HEK293 (cell line): ENCODE measurements at regions not wholly inside any gene's neighbourhood (a gene's known extent, or its start where the extent isn't known, plus 50 kb on each side); places are given as distances from the start of the nearest gene placed in this dataset.

Experiments used
- CTCF ChIA-PET: fragments of 350-600 bp; formaldehyde crosslinking; extraction: SDS; loops from one replicate; lab custom pipeline; 2021; ENCODE audit warnings: antibody characterized with exemption; lab: Yijun Ruan, JAX
- POLR2A ChIA-PET: fragments of 300-600 bp; formaldehyde crosslinking; extraction: SDS; loops from one replicate; lab custom pipeline; 2020; ENCODE audit warnings: antibody characterized with exemption, inconsistent platforms; lab: Yijun Ruan, JAX
- H3K27ac ChIP-seq: fragments of 200-500 bp; sonication (Bioruptor generic); 2 replicates; pipeline ENCODE4 v1.5.1; 2014; ENCODE audit warnings: low read depth, low read length, control low read depth, inconsistent platforms; ENCODE audit errors: extremely low read depth
- H3K36me3 ChIP-seq, 2 experiments: fragments of 200-500 bp in 1 of 2; sonication (Bioruptor generic) in 1 of 2; 1 replicate in 1 of 2; 2 replicates in 1 of 2; pipeline ENCODE4 v1.5.1; 2014 to 2017; ENCODE audit warnings: inconsistent platforms in 2 of 2, low read length in 2 of 2; ENCODE audit not compliant: control insufficient read depth in 2 of 2, insufficient read depth in 1 of 2
- H3K4me1 ChIP-seq: fragments of 200-500 bp; sonication (Bioruptor generic); 2 replicates; pipeline ENCODE4 v1.5.1; 2014; ENCODE audit warnings: mild to moderate bottlenecking, low read length, inconsistent platforms; ENCODE audit not compliant: control insufficient read depth, insufficient read depth
- H3K4me3 ChIP-seq: 2 replicates; pipeline ENCODE4 v1.5.1; 2011; ENCODE audit warnings: low read depth, mild to moderate bottlenecking, control low read depth, low read length, moderate library complexity
- H3K9me3 ChIP-seq: fragments of 200-500 bp; sonication (Bioruptor generic); 2 replicates; pipeline ENCODE4 v1.5.1; 2014; ENCODE audit warnings: low read depth, low read length, inconsistent platforms; ENCODE audit not compliant: control insufficient read depth, insufficient read depth
- KLF8 ChIP-seq: fragments of 450-650 bp; formaldehyde crosslinking; IDR thresholded peaks from 2 replicates; pipeline ENCODE4 v1.5.1; 2016; ENCODE audit warnings: missing biosample characterization, missing genetic modification characterization
- SP7 ChIP-seq: fragments of 450-650 bp; formaldehyde crosslinking; IDR thresholded peaks from 2 replicates; pipeline ENCODE4 v1.5.1; 2016; ENCODE audit warnings: missing biosample characterization, missing genetic modification characterization
- ZNF112 ChIP-seq: fragments of 450-650 bp; formaldehyde crosslinking; IDR thresholded peaks from 2 replicates; pipeline ENCODE4 v1.5.0; 2017; ENCODE audit warnings: missing biosample characterization, missing genetic modification characterization
- ZNF140 ChIP-seq: fragments of 450-650 bp; formaldehyde crosslinking; IDR thresholded peaks from 2 replicates; pipeline ENCODE4 v1.5.1; 2016; ENCODE audit warnings: missing biosample characterization, missing genetic modification characterization
- ZNF24 ChIP-seq: fragments of 450-650 bp; formaldehyde crosslinking; IDR thresholded peaks from 2 replicates; pipeline ENCODE4 v1.5.1; 2016; ENCODE audit warnings: missing biosample characterization, missing genetic modification characterization
- ZNF473 ChIP-seq: fragments of 450-650 bp; formaldehyde crosslinking; IDR thresholded peaks from 2 replicates; pipeline ENCODE4 v1.5.1; 2017; ENCODE audit warnings: missing biosample characterization, missing genetic modification characterization
- ZNF48 ChIP-seq: fragments of 450-650 bp; formaldehyde crosslinking; IDR thresholded peaks from 2 replicates; pipeline ENCODE4 v1.5.1; 2016; ENCODE audit warnings: missing biosample characterization, missing genetic modification characterization
- ZNF624 ChIP-seq: fragments of 450-650 bp; formaldehyde crosslinking; IDR thresholded peaks from 2 replicates; pipeline ENCODE4 v1.5.1; 2017; ENCODE audit warnings: missing biosample characterization, missing genetic modification characterization
- ZNF654 ChIP-seq: fragments of 450-650 bp; formaldehyde crosslinking; IDR thresholded peaks from 2 replicates; pipeline ENCODE4 v1.5.1; 2016; ENCODE audit warnings: low read depth, missing biosample characterization, missing genetic modification characterization
- ZNF776 ChIP-seq: fragments of 450-650 bp; formaldehyde crosslinking; IDR thresholded peaks from 2 replicates; pipeline ENCODE4 v1.5.0; 2017; ENCODE audit warnings: missing biosample characterization, missing genetic modification characterization, borderline replicate concordance
- ZNF785 ChIP-seq: fragments of 450-650 bp; formaldehyde crosslinking; IDR thresholded peaks from 2 replicates; pipeline ENCODE4 v1.5.1; 2016; ENCODE audit warnings: missing biosample characterization, missing genetic modification characterization
- ZNF791 ChIP-seq: fragments of 450-650 bp; formaldehyde crosslinking; IDR thresholded peaks from 2 replicates; pipeline ENCODE4 v1.5.1; 2016; ENCODE audit warnings: missing biosample characterization, missing genetic modification characterization
- TF ChIP-seq, protein P1 (sequence below): fragments of 450-650 bp; formaldehyde crosslinking; IDR thresholded peaks from 2 replicates; pipeline ENCODE4 v1.5.1; 2017; ENCODE audit warnings: missing biosample characterization, mild to moderate bottlenecking, missing genetic modification characterization, moderate library complexity
- TF ChIP-seq, protein P2 (sequence below): fragments of 450-650 bp; formaldehyde crosslinking; IDR thresholded peaks from 2 replicates; pipeline ENCODE4 v1.5.1; 2016; ENCODE audit warnings: missing biosample characterization, missing genetic modification characterization
- TF ChIP-seq, protein P3 (sequence below): fragments of 450-650 bp; formaldehyde crosslinking; IDR thresholded peaks from 2 replicates; pipeline ENCODE4 v1.5.1; 2017; ENCODE audit warnings: missing biosample characterization, missing genetic modification characterization
- TF ChIP-seq, protein P4 (sequence below): fragments of 450-650 bp; formaldehyde crosslinking; IDR thresholded peaks from 2 replicates; pipeline ENCODE4 v1.5.1; 2016; ENCODE audit warnings: missing biosample characterization, missing genetic modification characterization

DNA sequence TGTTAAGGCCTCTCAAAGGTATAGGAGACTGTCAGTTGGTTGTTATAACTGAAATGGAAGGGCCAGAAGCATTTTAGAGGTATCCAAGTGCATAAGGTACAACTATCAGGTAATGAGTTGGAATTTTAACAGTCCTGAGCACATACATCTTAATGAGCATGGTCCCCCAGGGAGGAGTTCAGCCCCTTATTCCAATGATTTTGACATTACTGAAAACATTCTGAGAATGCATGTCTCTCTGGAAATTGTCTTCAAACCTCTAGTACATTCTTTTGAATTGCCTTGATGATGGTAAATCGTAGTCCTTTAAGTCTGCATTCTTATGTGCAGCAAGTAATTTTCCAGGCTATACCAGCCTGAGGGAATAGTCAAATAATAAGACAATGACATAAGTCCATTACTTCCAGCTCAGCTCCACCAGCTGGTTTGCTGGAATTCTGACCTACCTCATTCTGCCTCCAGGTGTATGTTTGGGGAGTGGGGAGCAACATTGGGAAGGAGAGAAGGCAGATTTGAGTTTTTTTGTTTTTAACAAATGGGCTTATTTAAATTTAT, 239.2 kb downstream of the MSRB3 start:
- Histone ChIP-seq H3K36me3 (no peaks in the 10 kb centered on the region), H3K27ac (no peak overlapping the region), H3K9me3 (no peaks in the 10 kb centered on the region), H3K4me3 (no peak overlapping the region), H3K4me1 (no peaks in the 10 kb centered on the region)
- ChIA-PET POLR2A (no interaction called here), CTCF (no interaction called here)
- no peak for TF ChIP-seq ZNF785 (tag by site-specific recombination)

DNA sequence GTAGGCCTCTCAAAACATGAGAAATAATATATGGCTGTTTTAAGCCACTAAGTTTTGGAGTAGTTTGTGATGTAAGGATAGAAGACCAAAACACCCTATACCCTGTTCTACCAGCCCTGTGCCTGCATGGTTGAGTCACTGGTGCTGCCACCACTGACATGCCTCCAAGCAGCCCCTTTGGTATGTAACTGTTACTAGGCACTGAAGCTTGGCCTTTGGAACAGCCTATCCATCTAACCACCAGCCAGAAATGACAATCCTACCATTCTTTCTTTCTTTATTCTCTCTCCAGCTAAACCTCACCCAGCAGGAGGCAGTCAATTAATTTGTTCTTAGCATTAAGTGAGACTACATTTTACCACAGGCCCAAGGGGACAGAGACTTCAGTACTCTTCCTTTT, 240.3 kb downstream of the MSRB3 start:
- POLR2A ChIA-PET, result no interaction called here

DNA sequence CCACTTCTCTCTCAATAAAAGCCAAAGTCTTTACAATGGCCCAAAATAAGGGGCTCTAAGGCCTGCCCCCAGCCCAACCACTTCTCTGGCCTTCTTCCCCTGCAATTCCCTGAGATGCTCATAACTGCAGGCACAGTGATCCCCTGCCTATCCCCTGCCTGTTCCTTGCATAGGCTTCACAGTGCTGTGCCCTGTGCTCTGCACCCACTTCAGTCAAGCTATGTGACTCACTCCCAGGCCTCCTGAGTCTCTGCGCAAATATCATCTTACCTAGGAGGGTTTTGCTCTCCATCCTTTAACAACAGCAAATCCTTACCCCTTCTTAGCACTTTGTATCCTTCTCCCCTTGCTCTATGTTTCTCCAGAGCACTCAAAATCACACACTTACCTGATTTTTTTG, 242.2 kb downstream of the MSRB3 start:
- ChIA-PET POLR2A (no interaction called here), CTCF (interaction anchor here (1.0 to 1.4 kb wide), 2 partner anchors 11 to 81 kb away, joined by 3 to 4 read pairs; no protein-coding TSS in a partner anchor)
- no peak for TF ChIP-seq KLF8 (tag by site-specific recombination)
- TF ChIP-seq ZNF140 (tag by site-specific recombination), result no peak
- TF ChIP-seq, protein P1, sequence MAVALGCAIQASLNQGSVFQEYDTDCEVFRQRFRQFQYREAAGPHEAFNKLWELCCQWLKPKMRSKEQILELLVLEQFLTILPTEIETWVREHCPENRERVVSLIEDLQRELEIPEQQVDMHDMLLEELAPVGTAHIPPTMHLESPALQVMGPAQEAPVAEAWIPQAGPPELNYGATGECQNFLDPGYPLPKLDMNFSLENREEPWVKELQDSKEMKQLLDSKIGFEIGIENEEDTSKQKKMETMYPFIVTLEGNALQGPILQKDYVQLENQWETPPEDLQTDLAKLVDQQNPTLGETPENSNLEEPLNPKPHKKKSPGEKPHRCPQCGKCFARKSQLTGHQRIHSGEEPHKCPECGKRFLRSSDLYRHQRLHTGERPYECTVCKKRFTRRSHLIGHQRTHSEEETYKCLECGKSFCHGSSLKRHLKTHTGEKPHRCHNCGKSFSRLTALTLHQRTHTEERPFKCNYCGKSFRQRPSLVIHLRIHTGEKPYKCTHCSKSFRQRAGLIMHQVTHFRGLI (tag by site-specific recombination), result no peak
- no peak for TF ChIP-seq ZNF24 (tag by site-specific recombination)
- TF ChIP-seq SP7 (tag by site-specific recombination), result no peak
- no peak for TF ChIP-seq ZNF654 (tag by site-specific recombination)
- TF ChIP-seq ZNF48 (tag by site-specific recombination), result no peak
- TF ChIP-seq, protein P2, sequence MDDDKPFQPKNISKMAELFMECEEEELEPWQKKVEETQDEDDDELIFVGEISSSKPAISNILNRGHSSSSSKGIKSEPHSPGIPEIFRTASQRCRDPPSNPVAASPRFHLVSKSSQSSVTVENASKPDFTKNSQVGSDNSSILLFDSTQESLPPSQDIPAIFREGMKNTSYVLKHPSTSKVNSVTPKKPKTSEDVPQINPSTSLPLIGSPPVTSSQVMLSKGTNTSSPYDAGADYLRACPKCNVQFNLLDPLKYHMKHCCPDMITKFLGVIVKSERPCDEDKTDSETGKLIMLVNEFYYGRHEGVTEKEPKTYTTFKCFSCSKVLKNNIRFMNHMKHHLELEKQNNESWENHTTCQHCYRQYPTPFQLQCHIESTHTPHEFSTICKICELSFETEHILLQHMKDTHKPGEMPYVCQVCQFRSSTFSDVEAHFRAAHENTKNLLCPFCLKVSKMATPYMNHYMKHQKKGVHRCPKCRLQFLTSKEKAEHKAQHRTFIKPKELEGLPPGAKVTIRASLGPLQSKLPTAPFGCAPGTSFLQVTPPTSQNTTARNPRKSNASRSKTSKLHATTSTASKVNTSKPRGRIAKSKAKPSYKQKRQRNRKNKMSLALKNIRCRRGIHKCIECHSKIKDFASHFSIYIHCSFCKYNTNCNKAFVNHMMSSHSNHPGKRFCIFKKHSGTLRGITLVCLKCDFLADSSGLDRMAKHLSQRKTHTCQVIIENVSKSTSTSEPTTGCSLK (tag by site-specific recombination), result no peak
- TF ChIP-seq ZNF112, result no peak
- TF ChIP-seq ZNF473 (tag by site-specific recombination), result no peak
- TF ChIP-seq ZNF624 (tag by site-specific recombination), result no peak
- TF ChIP-seq ZNF776 (tag by site-specific recombination), result no peak
- TF ChIP-seq, protein P3, sequence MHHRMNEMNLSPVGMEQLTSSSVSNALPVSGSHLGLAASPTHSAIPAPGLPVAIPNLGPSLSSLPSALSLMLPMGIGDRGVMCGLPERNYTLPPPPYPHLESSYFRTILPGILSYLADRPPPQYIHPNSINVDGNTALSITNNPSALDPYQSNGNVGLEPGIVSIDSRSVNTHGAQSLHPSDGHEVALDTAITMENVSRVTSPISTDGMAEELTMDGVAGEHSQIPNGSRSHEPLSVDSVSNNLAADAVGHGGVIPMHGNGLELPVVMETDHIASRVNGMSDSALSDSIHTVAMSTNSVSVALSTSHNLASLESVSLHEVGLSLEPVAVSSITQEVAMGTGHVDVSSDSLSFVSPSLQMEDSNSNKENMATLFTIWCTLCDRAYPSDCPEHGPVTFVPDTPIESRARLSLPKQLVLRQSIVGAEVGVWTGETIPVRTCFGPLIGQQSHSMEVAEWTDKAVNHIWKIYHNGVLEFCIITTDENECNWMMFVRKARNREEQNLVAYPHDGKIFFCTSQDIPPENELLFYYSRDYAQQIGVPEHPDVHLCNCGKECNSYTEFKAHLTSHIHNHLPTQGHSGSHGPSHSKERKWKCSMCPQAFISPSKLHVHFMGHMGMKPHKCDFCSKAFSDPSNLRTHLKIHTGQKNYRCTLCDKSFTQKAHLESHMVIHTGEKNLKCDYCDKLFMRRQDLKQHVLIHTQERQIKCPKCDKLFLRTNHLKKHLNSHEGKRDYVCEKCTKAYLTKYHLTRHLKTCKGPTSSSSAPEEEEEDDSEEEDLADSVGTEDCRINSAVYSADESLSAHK (tag by site-specific recombination), result no peak
- TF ChIP-seq, all 188 proteins: peak for 0
- no peaks in the 10 kb centered on the region for H3K36me3 ChIP-seq
- no peak overlapping the region for H3K4me3 ChIP-seq
- no peaks in the 10 kb centered on the region for H3K9me3 ChIP-seq
- H3K4me1 ChIP-seq, result no peaks in the 10 kb centered on the region
- H3K27ac ChIP-seq, result no peak overlapping the region

More for the DNA sequence above, 240.3 kb downstream of the MSRB3 start:
- H3K36me3 ChIP-seq, result no peaks in the 10 kb centered on the region
- H3K4me3 ChIP-seq, result no peak overlapping the region
- CTCF ChIA-PET, result interaction anchor here (0.6 to 1.4 kb wide), 4 partner anchors 14 to 716 kb away, joined by 3 to 9 read pairs (median 3); no protein-coding TSS in a partner anchor
- H3K4me1 ChIP-seq, result no peaks in the 10 kb centered on the region
- no peaks in the 10 kb centered on the region for H3K9me3 ChIP-seq
- TF ChIP-seq ZNF791 (tag by site-specific recombination), result no peak
- TF ChIP-seq, protein P4, sequence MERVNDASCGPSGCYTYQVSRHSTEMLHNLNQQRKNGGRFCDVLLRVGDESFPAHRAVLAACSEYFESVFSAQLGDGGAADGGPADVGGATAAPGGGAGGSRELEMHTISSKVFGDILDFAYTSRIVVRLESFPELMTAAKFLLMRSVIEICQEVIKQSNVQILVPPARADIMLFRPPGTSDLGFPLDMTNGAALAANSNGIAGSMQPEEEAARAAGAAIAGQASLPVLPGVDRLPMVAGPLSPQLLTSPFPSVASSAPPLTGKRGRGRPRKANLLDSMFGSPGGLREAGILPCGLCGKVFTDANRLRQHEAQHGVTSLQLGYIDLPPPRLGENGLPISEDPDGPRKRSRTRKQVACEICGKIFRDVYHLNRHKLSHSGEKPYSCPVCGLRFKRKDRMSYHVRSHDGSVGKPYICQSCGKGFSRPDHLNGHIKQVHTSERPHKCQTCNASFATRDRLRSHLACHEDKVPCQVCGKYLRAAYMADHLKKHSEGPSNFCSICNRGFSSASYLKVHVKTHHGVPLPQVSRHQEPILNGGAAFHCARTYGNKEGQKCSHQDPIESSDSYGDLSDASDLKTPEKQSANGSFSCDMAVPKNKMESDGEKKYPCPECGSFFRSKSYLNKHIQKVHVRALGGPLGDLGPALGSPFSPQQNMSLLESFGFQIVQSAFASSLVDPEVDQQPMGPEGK (tag by site-specific recombination), result no peak
- H3K27ac ChIP-seq, result no peak overlapping the region
